ENCODE measurements at regions not wholly inside any gene's neighbourhood (a gene's known extent, or its start where the extent isn't known, plus 50 kb on each side); places are given as distances from the start of the nearest gene placed in this dataset.

GRCh38 chr15:87408902-87409301 lies 847.6 kb downstream of the NTRK3 start:
- H4K20me1 ChIP-seq (replicated peaks; ENCODE audit: insufficient read depth): no peaks in the 10 kb centered on the region

GRCh38 chr15:87403973-87404372 lies 852.6 kb downstream of the NTRK3 start:
- H2AFZ ChIP-seq: no peak overlapping the region
- H3K4me2 ChIP-seq: no peak overlapping the region
- peaks cover 5% of the 10 kb centered on the region for H3K9me2 ChIP-seq (ENCODE audit: insufficient read depth)
- no peaks in the 10 kb centered on the region for H4K20me1 ChIP-seq (replicated peaks; ENCODE audit: insufficient read depth)
- H3K27me3 Mint-ChIP-seq (ENCODE audit: insufficient read depth, low read depth, poor library complexity): no peaks in the 10 kb centered on the region
- H3K79me2 ChIP-seq (replicated peaks; ENCODE audit: insufficient read depth): no peaks in the 10 kb centered on the region
- peaks cover 11% of the 10 kb centered on the region; the same call in 2 of the 3 replicates for H3K4me1 Mint-ChIP-seq
- peaks cover 4% of the 10 kb centered on the region; the same call in 1 of the 2 replicates for H3K4me1 ChIP-seq (ENCODE audit: insufficient read depth)
- ATAC-seq: no peak
- no peak overlapping the region for H3K27ac ChIP-seq (ENCODE audit: low read depth)
- H3K27me3 ChIP-seq (ENCODE audit: insufficient read depth): no peaks in the 10 kb centered on the region
- no peaks in the 10 kb centered on the region for H3F3A ChIP-seq (replicated peaks; ENCODE audit: low read depth)
- H3K9me3 Mint-ChIP-seq: no peaks in the 10 kb centered on the region
- no peak overlapping the region for H3K27ac Mint-ChIP-seq
- H3K4me3 ChIP-seq: no peak overlapping the region
- H3K36me3 Mint-ChIP-seq (ENCODE audit: low read depth): no peaks in the 10 kb centered on the region
- DNase-seq (ENCODE audit: low spot score): no peak
- no peak overlapping the region for H3K4me3 Mint-ChIP-seq
- no peaks in the 10 kb centered on the region for H3K36me3 ChIP-seq (ENCODE audit: insufficient read depth)
- TF ChIP-seq EZH2 (IDR thresholded peaks at IDR 0.05; ENCODE audit: low read depth, unreplicated experiment) (no peak), POLR2AphosphoS5 (IDR thresholded peaks at IDR 0.05; ENCODE audit: low read depth) (no peak), EZH2phosphoT487 (IDR thresholded peaks at IDR 0.05; ENCODE audit: unreplicated experiment) (no peak), CTCF (conservative IDR thresholded peaks at IDR 0.05; ENCODE audit: low read depth in 2 of 2) (no peak), CREB1 (CRISPR knock-in tag; IDR thresholded peaks at IDR 0.05; ENCODE audit: low read depth) (no peak), ETS1 (IDR thresholded peaks at IDR 0.05) (no peak), ZNF462 (CRISPR knock-in tag; IDR thresholded peaks at IDR 0.05) (no peak), ZNF331 (CRISPR knock-in tag; IDR thresholded peaks at IDR 0.05; ENCODE audit: low read depth) (no peak), ZNF114 (CRISPR knock-in tag; IDR thresholded peaks at IDR 0.05) (no peak)

More at GRCh38 chr15:87408902-87409301, 847.6 kb downstream of the NTRK3 start:
- no peaks in the 10 kb centered on the region for H3K36me3 Mint-ChIP-seq (ENCODE audit: low read depth)
- H3K27ac Mint-ChIP-seq: no peak overlapping the region
- H3K9me3 Mint-ChIP-seq: no peaks in the 10 kb centered on the region
- H3K4me2 ChIP-seq: no peak overlapping the region
- H3K79me2 ChIP-seq (replicated peaks; ENCODE audit: insufficient read depth): no peaks in the 10 kb centered on the region
- no peak for TF ChIP-seq NANOG (IDR thresholded peaks at IDR 0.05; ENCODE audit: borderline replicate concordance)
- no peak for TF ChIP-seq STAT1 (IDR thresholded peaks at IDR 0.05; ENCODE audit: unreplicated experiment)
- TF ChIP-seq ETS1 (IDR thresholded peaks at IDR 0.05): no peak
- no peaks in the 10 kb centered on the region for H3K27me3 Mint-ChIP-seq (ENCODE audit: insufficient read depth, low read depth, poor library complexity)
- H3K36me3 ChIP-seq (ENCODE audit: insufficient read depth): no peaks in the 10 kb centered on the region
- no peak overlapping the region for H3K4me3 ChIP-seq
- no peaks in the 10 kb centered on the region for H3F3A ChIP-seq (replicated peaks; ENCODE audit: low read depth)
- DNase-seq (ENCODE audit: low spot score) (no peak), ATAC-seq (no peak)
- H3K4me1 Mint-ChIP-seq: peaks cover 6% of the 10 kb centered on the region; the same call in 2 of the 3 replicates
- peaks cover 5% of the 10 kb centered on the region for H3K9me2 ChIP-seq (ENCODE audit: insufficient read depth)
- no peak overlapping the region for H3K27ac ChIP-seq (ENCODE audit: low read depth)
- H3K27me3 ChIP-seq (ENCODE audit: insufficient read depth): no peaks in the 10 kb centered on the region
- no peak overlapping the region for H3K4me3 Mint-ChIP-seq
- no peak overlapping the region for H2AFZ ChIP-seq
- peaks cover under 1% of the 10 kb centered on the region; the same call in 1 of the 2 replicates for H3K4me1 ChIP-seq (ENCODE audit: insufficient read depth)
